ENCODE measurements at regions not wholly inside any gene's neighbourhood (a gene's known extent, or its start where the extent isn't known, plus 50 kb on each side); places are given as distances from the start of the nearest gene placed in this dataset.

DNA sequence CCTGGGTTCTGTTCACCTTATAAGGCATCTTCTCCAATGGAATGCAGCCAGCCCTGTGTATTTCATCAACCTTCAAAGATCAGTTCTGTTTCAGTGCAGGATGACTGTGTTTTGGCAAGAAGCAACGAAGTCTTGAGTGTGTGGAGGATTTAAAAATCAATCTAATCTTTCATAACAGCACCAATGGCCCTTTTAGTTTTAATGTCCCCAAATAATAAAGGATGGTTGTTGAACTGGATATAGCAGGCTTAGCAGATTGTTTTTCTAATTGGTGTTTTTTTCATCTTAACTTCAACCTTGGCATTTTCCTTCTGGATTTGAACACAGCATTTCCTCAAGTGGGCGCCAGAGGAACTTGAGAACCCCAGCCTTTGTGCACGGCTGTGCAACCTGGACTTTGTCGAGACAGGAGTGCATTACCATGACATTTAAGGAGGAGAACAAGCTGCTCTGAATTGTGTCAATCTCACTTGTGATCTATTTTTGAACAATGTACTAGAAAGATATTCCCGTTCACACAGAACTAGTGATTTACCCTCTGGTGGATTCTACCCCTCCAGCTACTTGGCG is 313.3 kb upstream of the AKR1E2 start:
- POLR2A ChIA-PET = no interaction called here
- H3K36me3 ChIP-seq (ENCODE audit: control insufficient read depth in 2 of 2, extremely low read depth in 1 of 2, insufficient read depth in 2 of 2, low read length in 2 of 2) = no peaks in the 10 kb centered on the region
- intact Hi-C loops (cut with micrococcal nuclease) = loop anchor here (2.0 kb wide), 2 partner anchors 144 to 254 kb away; no protein-coding TSS in a partner anchor
- H3K4me1 ChIP-seq (ENCODE audit: control insufficient read depth, extremely low read depth, insufficient read depth, low read length) = no peaks in the 10 kb centered on the region
- no peak overlapping the region for H2AFZ ChIP-seq (ENCODE audit: low read depth, low read length)
- no peak overlapping the region for H3K9ac ChIP-seq (replicated peaks; ENCODE audit: extremely low read depth, insufficient read depth, low read length)
- FAIRE-seq = peak; percentile 80
- no peak overlapping the region for H3K4me2 ChIP-seq (ENCODE audit: insufficient read depth, low read length)
- no peaks in the 10 kb centered on the region for H4K20me1 ChIP-seq (replicated peaks; ENCODE audit: control insufficient read depth, extremely low read depth, insufficient read depth, low read length)
- no peaks in the 10 kb centered on the region for H3K9me3 ChIP-seq (replicated peaks; ENCODE audit: control insufficient read depth, insufficient read depth, low read length)
- dilution Hi-C loops (cut with MboI; ENCODE audit: extremely low pct_ligation_motif_present, low sequenced_read_pairs) = no loop called here
- CTCF ChIA-PET = interaction anchor here (0.6 to 1.2 kb wide), 3 partner anchors 144 to 1315 kb away, joined by 3 to 5 read pairs (median 3); no protein-coding TSS in a partner anchor
- no peaks in the 10 kb centered on the region for H3K9me1 ChIP-seq (replicated peaks; ENCODE audit: control insufficient read depth, extremely low read depth, insufficient read depth, low read length)
- no peak overlapping the region for H3K27ac ChIP-seq (ENCODE audit: insufficient read depth, low read depth, low read length)
- TF ChIP-seq POLR2A (IDR thresholded peaks at IDR 0.05; ENCODE audit: low read depth, low read length) (no peak), FOS (IDR thresholded peaks at IDR 0.05; ENCODE audit: borderline replicate concordance, insufficient read depth, low read length) (no peak), POLR2AphosphoS5 (IDR thresholded peaks at IDR 0.05; ENCODE audit: insufficient read depth, low read depth, low read length) (no peak), EZH2 (IDR thresholded peaks at IDR 0.05; ENCODE audit: borderline replicate concordance, low read depth, low read length, severe bottlenecking) (no peak), GATA2 (IDR thresholded peaks at IDR 0.05; ENCODE audit: insufficient read depth, insufficient read length, low read depth, low read length) (no peak)
- TF ChIP-seq, protein P1, sequence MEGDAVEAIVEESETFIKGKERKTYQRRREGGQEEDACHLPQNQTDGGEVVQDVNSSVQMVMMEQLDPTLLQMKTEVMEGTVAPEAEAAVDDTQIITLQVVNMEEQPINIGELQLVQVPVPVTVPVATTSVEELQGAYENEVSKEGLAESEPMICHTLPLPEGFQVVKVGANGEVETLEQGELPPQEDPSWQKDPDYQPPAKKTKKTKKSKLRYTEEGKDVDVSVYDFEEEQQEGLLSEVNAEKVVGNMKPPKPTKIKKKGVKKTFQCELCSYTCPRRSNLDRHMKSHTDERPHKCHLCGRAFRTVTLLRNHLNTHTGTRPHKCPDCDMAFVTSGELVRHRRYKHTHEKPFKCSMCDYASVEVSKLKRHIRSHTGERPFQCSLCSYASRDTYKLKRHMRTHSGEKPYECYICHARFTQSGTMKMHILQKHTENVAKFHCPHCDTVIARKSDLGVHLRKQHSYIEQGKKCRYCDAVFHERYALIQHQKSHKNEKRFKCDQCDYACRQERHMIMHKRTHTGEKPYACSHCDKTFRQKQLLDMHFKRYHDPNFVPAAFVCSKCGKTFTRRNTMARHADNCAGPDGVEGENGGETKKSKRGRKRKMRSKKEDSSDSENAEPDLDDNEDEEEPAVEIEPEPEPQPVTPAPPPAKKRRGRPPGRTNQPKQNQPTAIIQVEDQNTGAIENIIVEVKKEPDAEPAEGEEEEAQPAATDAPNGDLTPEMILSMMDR (IDR thresholded peaks at IDR 0.05; ENCODE audit: extremely low read depth in 1 of 2, insufficient read depth in 1 of 2, low read depth in 1 of 2, low read length in 2 of 2) = peak; percentile 36 to 43
- peak; percentile 54 for DNase-seq (ENCODE audit: low read depth, low spot score)
- no TSS peak for BruUV-seq (replicated peaks)
- no peak overlapping the region for H3K4me3 ChIP-seq (replicated peaks in 1 of 3; ENCODE audit: insufficient read depth in 1 of 3, low read depth in 1 of 3, low read length in 3 of 3)
- H3K27me3 ChIP-seq (ENCODE audit: control insufficient read depth in 2 of 2, insufficient read depth in 2 of 2, low read length in 2 of 2) = no peaks in the 10 kb centered on the region
- H3K79me2 ChIP-seq (ENCODE audit: control insufficient read depth, insufficient read depth, low read length) = no peaks in the 10 kb centered on the region
